ENCODE measurements at regions not wholly inside any gene's neighbourhood (a gene's known extent, or its start where the extent isn't known, plus 50 kb on each side); places are given as distances from the start of the nearest gene placed in this dataset.

DNA sequence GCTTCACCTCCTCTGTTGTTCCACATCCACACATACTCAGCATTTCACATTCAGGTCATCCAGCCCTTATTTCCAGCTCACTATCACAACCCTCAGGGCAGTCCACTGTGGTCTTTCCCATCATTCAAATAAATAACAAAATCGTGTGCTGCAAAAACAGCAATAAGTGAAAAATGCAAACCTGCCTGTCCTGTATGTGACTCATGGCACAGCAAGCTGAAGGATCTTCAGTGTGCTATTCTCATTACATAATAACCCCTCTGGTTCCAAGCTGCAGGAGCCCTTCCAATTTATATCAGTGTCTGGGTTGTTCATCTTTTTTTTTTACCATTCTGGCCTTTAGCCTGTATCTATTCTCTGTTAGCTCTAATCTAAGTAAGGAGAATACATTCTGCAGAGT, 185.3 kb upstream of the UBE2E2 start:
- no peak for DNase-seq
- intact Hi-C loops (cut with DNase I) = no loop called here
- ATAC-seq = peak in 1 of 2 donors; percentile 82

DNA sequence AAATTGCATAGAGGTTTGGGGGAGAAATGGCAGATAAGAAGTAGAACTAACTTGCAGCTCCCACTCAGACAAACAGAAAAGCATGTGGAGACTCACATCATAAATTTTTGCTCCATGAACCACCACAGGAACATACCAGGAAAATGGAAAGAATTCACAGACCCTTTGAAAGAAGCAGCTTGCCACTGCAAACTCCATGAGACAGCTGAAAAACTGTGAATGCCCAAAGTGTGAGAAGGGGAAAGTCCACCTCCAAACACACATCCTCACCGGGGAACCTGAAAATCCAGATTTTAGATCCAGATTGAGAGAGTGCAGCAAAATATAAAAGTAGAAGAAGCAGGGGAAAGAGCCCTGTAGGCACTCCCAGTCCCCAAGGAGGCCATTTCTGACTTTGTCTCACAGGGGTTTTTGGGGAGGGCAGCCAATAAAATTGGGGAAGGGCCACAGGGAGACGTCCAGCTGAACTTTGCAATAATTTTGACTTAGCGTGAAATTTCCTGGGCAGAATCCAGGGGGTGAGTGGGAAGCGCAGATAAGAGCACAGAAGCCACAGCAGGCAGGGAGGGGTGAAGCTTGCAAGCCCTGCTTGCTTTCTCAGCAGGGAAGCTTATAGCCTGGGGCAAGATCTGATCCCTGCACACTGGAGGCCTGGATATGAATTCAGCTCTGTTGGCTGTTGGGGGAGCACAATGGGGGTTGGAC, 183.4 kb upstream of the UBE2E2 start:
- ATAC-seq (peak; percentile 35 to 71), DNase-seq (no peak)
- intact Hi-C loops (cut with DNase I) = no loop called here

DNA sequence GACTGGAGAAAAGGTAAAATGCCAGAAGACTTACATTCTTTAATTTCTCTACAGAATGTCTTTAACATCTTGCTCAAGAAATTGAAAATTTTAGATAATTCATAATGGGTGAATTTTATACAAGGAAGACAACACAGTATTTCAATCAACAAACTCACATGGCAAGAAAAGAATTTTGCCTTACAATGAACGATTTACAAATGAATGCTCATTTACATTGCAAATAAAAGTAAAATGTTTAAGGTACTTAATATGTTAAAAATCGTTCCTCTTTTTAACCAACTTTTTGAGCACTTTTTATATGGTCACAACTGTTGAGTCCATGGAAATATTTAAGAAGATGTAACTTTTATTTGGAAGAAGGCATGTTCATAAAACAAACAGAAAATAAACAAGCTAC, 174.8 kb upstream of the UBE2E2 start:
- ATAC-seq = no peak
- intact Hi-C loops (cut with DNase I) = no loop called here
- no peak for DNase-seq

DNA sequence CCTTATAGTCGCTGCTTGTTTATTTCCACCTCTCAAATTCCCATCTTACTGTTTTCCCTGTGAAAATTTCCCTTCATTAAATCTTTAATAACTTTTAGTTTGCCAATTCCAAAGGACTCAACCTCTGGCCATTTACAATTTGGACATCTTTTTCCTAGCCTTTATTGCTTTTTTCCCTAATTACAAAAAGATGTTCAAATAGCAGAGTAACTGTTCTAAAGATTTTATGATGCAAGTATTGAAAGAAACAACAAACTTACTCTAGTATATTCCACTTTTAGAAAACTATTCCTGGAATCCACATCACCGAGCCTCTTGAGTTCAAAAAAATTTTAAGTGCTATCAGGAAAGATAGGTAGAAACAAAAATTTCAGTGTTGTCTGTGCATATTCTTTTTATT, 174.1 kb upstream of the UBE2E2 start:
- DNase-seq = no peak
- ATAC-seq = no peak
- intact Hi-C loops (cut with DNase I) = no loop called here

DNA sequence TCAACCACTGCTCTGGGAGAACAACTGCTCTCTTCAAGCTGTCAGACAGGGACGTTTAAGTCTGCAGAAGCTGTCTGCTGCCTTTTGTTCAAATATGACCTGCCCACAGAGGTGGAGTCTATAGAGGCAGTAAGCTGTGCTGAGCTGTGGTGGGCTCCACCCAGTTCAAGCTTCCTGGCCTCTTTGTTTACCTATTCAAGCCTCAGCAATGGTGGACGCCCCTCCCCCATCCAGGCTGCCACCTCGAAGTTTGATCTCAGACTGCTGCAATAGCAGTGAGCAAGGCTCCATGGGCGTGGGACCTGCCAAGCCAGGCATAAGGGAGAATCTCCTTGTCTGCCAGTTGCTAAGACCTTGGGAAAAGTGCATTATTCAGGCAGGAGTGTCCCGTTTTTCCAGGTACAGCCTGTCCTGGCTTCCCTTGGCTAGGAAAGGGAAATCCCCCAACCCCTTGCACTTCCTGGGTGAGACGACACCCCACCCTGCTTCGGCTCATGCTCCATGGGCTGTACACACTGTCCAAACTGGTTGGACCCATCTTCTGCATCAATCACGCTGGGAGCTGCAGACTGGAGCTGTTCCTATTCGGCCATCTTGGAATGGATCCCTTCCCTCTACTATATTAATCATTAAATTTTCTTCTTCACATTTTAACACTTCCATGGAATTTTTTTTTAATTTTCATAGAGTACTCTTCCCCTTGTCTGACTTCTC, 167.0 kb upstream of the UBE2E2 start:
- DNase-seq (no peak), ATAC-seq (no peak)
- intact Hi-C loops (cut with DNase I) = no loop called here

DNA sequence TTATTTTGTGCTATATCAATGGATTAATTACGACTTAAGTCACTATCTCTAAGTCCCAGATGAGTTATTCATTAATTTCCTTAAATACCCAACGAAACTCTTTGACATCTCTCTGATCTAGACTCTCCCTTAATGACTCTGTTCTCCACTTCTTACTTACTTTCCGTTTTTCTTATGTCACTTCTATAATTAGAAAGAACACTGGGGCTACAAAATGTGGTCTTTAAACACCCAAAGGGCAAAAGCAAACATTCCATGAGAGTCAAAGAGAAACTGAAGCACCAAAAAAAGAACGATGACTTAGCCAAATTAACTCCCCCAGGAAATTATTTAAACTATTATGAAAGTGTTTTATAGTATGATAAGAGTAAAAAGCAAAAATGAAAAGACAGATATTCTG, 166.4 kb upstream of the UBE2E2 start:
- no peak for DNase-seq
- intact Hi-C loops (cut with DNase I) = no loop called here

DNA sequence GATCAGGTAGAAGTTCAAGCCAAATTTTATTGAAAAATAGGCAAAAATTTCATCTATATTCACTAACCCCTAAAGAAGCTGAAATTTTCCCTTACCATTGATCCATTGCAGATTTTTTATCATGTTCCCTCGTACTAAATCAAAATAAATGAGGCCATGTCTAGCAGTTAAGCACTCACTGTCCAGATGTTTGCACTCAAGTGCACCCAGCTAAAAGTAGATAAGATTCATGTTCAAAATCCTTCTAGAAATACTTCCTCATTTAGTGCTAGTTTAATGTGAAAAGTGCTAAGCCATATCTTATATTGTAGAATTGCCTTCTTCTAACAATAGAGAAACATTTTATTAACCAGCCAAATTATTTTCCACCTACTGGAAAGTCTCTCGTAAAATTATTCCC, 164.7 kb upstream of the UBE2E2 start:
- intact Hi-C loops (cut with DNase I) = no loop called here
- DNase-seq (no peak), ATAC-seq (no peak)

More for the DNA sequence above, 166.4 kb upstream of the UBE2E2 start:
- peak in 1 of 2 donors; percentile 44 for ATAC-seq

DNA sequence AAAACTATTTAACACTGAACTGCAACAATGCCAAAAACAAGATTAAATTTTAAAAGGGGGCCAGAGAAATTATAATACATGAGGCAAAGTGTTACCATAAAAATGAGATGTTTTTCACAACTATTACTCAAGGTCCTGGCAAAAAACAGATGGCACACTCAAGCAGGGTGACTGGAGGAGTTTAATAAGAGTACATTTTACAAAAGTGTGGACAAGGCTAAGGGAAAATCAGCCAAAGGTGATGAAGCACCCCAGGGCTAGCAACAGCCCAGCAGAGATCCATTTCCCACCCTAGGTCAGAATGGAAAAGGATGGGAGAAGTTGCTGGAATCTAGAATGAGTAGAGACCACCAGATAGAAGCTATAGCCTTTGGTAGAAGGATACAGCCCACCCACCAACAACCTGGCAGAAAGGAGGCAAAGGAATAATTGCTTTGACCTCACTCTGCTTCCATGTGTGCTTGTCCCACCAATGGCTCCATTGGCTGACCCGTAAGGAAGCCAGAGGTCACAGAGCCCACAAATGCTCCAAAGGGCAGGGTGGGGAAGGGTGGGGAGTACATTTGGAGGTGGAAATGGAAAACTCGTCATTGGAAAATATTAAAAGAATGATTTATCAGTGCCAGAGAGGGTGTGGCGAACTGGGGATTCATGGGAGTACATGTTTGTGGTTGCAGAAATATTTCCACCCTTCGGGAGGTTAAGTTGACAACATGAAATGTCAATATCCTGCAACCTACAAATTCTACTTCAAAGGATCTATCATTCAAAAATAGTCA, 161.0 kb upstream of the UBE2E2 start:
- peak; percentile 59 to 85 for ATAC-seq
- intact Hi-C loops (cut with DNase I) = no loop called here
- peak; percentile 26 for DNase-seq

DNA sequence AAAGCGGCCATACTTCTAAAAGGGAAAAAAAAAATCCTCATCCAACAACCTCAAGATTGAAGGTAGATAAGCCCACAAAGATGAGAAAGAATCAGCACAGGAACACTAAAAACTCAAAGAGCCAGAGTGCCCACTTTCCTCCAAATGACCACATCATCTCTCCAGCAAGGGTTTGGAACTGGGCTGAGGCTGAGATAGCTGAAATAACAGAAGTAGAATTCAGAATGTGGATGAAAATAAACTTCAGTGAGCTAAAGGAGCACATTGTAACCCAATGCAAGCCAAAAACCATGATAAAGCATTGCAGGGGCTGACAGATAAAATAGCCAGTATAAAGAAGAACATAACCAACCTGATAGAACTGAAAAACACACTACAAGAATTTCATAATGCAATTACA, 158.7 kb upstream of the UBE2E2 start:
- intact Hi-C loops (cut with DNase I) = no loop called here
- no peak for DNase-seq
- ATAC-seq = no peak

DNA sequence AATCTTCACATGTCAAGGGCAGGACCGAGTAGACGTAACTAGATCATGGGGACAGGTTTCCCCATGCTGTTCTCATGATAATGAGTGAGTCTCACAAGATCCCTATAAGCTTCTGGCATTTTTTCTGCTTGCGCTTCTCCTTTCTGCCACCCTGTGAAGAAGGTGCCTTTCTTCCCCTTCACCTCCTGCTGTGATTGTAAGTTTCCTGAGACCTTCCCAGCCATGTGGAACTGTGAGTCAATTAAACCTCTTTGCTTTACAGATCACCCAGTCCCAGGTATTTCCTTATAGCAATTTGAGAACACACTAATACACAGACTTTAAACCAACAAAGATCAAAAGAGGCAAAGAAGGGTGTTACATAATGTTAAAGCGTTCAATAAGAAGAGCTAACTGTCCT, 156.6 kb upstream of the UBE2E2 start:
- intact Hi-C loops (cut with DNase I) = no loop called here
- DNase-seq = no peak

DNA sequence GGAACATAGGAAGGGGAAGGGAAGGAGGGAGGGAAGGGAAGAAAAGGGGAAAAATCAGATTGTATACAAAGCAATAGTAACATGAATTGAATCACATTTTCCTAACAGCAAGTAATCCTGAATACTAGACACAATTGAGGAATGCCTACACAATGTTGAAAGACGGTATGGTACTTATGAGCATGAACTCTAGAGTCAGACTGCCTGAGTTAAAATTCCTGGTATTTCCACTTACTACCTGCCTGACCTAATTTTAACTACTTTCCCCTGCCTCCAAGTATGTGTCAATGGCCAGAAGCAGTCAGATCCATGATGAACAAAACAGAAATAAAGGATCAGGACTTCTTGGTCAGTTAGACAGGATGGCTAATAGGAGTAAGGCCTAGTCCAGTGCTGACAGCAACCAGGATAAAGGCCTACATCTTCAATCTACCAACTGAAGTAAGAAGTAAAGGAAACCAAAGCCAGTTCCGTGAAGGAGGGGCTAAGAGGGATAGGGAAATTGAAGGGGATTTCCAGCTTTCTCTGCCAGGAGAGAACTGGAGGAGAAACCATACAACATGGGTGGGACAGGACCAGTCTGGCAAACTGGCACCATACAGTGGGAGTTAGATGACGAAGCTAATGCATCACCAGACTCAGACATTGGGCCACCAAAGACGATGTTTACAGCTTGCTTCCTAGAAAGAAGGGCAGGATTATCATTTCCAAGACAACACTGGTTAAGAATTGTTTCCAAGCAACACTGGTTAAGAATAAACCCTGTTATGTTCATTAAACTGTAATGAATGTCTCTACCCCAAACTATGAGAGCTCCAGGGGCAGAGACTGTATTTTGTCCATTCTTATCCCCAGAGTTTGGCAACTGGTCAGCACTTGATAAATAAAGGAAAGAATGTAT, 151.6 kb upstream of the UBE2E2 start:
- DNase-seq (no peak), ATAC-seq (no peak)
- intact Hi-C loops (cut with DNase I) = no loop called here

More for the DNA sequence above, 156.6 kb upstream of the UBE2E2 start:
- no peak for ATAC-seq

DNA sequence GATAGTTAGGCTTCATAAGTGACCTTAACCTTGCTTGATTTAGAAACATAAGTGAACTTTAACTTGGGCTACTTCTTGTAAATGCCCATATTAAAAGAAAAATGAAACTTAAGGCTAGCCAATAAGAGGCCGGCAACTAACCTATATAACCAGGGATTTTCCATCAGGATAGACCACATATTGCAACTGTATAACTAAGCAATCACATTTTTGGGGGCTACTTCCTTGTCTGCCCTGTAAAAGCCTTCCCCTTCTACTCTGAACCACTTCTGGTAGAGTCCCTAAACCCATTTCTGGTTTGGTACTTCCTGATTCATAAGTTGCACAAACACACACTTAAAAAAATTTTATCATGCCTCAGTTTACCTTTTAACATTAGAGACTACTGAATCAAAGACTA, 150.9 kb upstream of the UBE2E2 start:
- DNase-seq (no peak), ATAC-seq (no peak)
- intact Hi-C loops (cut with DNase I) = no loop called here

DNA sequence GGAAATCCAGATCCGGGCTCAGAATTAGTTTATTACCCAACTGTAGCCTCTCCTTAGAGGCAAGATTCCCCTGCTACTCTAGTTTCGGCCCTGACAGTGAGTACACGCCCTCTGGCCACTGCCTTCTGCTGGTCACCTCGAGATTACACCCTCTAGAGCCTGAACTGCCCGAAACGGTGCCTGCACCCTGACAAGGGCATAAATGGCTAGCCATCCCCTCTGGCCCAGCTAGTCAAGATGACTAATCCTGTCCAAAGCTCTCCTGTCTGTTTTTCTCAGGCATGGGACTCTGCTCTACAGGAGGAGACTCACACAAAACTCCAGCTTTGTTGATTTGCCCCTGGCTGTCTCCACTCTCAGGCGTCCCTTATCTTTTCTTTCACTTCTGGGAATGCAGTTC, 150.5 kb upstream of the UBE2E2 start:
- DNase-seq (no peak), ATAC-seq (no peak)
- intact Hi-C loops (cut with DNase I) = no loop called here

DNA sequence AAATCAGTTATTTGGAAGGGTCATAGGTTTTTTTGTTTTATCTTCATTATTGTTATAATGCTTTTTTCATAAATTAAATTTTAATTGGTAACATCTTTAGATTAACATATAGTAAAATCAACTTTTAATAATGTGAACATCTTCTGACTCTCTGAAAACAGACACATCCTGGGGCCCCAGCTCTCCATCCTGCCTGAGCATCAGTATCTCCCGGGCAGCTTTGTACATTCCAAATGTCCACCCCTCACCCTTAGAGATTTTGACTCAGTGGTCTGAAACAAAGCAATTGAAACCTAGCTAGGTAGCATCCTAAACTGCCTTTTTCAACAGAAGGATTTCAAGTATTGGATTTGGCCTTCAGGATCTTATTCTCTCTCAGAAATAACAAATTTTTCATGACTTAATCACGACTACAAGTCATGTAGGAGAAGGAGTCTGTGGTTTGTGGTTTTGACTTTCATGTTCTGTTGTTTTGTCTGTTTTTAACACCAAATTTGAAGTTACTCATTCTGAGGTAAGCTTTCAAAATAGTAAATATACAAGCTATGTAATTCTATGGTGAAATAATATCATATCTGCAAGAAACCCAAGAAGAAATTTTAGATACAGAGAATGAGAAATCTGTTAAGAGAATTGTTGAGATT, 147.3 kb upstream of the UBE2E2 start:
- ATAC-seq (no peak), DNase-seq (no peak)
- intact Hi-C loops (cut with DNase I) = no loop called here

DNA sequence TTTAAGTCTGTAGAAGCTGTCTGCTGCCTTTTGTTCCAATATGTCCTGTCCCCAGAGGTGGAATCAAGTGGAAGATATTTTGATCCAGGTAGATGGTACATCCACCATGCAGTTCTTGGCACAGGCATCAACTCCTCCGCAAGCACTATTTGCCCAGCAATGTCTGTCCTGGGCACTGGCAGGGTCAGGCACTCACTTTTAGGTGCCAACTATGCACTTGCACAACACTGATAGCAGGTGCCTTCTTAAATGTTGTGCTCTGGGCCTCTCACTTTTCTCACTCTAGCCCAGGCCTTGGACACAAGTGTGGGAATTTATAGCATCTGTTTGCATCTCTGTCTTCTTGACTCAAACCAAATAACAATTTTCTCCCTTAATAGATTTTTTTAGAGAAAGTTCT, 140.5 kb upstream of the UBE2E2 start:
- no peak for DNase-seq
- intact Hi-C loops (cut with DNase I) = no loop called here
- ATAC-seq = no peak

DNA sequence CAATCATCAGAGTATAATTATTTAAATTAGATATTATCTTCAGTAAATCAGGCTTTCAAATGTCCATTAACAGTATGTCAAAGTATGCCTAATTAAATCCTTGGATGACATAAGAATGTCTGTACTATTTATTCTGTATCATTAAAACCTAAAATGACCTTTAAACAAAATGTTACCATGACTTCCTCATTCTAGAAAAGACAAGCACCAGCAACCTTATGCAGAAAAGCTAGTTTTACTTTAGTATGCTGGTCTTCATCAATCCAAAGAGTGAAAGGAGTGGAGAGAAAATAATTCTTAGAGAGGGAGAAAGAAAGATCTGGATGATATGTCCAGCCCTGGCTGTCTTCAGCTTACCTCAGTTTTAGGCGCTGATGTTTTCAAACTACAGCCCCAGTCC, 140.1 kb upstream of the UBE2E2 start:
- ATAC-seq (no peak), DNase-seq (no peak)
- intact Hi-C loops (cut with DNase I) = no loop called here

DNA sequence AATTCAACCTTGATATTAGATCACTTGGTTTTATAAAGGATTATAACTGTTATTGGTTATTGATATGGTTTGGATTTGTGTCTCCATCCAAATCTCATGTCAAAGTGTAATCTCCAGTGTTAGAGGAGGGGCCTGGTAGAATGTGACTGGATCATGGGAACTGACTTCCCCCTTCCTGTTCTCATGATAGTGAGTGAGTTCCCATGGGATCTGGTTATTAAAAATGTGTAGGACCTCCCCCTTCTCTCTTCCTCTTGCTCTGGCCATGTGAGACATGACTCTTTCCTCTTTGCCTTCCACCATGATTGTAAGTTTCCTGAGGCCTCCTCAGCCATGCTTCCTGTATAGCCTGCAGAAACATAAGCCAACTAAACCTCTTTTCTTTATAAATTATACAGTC, 136.0 kb upstream of the UBE2E2 start:
- intact Hi-C loops (cut with DNase I) = no loop called here
- no peak for DNase-seq
- no peak for ATAC-seq

DNA sequence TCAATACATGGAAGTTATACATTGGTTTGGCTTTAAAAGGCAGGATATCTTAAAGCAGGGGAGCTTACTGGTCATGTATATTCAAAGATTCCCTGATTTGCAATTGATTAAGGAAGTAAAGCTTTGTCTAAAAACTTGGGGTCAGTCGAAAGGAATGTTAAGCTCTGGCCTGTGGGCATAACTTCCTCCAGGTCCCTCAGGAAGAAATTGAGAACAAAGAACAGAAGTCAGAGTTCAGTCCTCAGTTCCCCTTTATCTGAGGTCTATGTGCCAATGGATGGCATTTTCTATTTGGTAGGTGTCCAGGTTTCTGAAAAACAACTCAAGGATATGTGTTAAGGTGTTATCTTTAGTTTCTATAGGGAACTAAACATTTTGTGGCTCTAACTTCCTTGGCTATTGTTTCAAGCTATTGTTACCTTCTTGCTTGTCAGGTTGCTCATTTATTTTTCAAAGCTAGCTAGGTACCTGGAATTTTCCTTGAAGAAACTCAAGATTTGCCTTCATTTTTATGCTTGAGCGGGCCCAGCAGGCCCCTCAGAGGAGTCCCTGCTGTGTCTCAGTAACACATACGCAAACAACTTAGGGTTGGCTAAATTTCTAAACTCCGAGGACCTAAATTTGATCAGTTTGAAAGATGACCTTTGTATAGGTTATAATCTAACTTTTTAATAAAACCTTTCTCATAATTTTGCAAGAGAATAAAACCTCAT, 135.0 kb upstream of the UBE2E2 start:
- DNase-seq (no peak), ATAC-seq (no peak)
- intact Hi-C loops (cut with DNase I) = no loop called here
